Right atrium auricular region (tissue), 2 donors: ENCODE measurements at regions not wholly inside any gene's neighbourhood (a gene's known extent, or its start where the extent isn't known, plus 50 kb on each side); places are given as distances from the start of the nearest gene placed in this dataset.

Source experiments
- DNase-seq: peaks from one replicate; pipeline ENCODE4 v3.0.0-alpha.2; 2019; ENCODE audit warnings: low spot score
- H3K27ac ChIP-seq, 2 donors: fragments of 200-600 bp; sonication (generic); 1 replicate in 1 of 2; 2 replicates in 1 of 2; pipeline ENCODE4 v1.5.1; 2016 to 2019
- H3K27me3 ChIP-seq, 2 donors: fragments of 200-600 bp; sonication (generic); one replicate each; pipeline versions ENCODE4 v1.5.1 to v1.6.0; 2017 to 2019
- H3K36me3 ChIP-seq: fragments of 200-600 bp; sonication (generic); one replicate; pipeline ENCODE4 v1.5.1; 2016
- H3K4me1 ChIP-seq, 2 donors: fragments of 200-600 bp; sonication (generic); one replicate each; pipeline versions ENCODE4 v1.5.1 to v1.6.0; 2017 to 2019
- H3K4me3 ChIP-seq, 2 donors: fragments of 200-600 bp; sonication (generic); 1 replicate in 1 of 2; 2 replicates in 1 of 2; pipeline ENCODE4 v1.5.1; 2017 to 2019; ENCODE audit warnings: mild to moderate bottlenecking in 1 of 2, moderate library complexity in 1 of 2
- H3K9me3 ChIP-seq, 2 donors: fragments of 200-600 bp; sonication (generic); one replicate each; pipeline ENCODE4 v1.5.1; 2019
- CTCF ChIP-seq, 2 donors: fragments of 200-600 bp; sonication (generic); IDR thresholded peaks; one replicate each; pipeline ENCODE4 v1.5.1; 2019; ENCODE audit warnings: antibody characterized with exemption in 2 of 2

GRCh38 chr13:26471807-26472206, 85.7 kb upstream of the WASF3 start:
- peak; percentile 43 for DNase-seq
- H3K36me3 ChIP-seq = no peaks in the 10 kb centered on the region
- TF ChIP-seq CTCF (IDR thresholded peaks at IDR 0.05) = no peak

GRCh38 chr13:26473571-26474230, 83.8 kb upstream of the WASF3 start:
- no peaks in the 10 kb centered on the region for H3K9me3 ChIP-seq
- H3K36me3 ChIP-seq = no peaks in the 10 kb centered on the region
- no peak for TF ChIP-seq CTCF (IDR thresholded peaks at IDR 0.05)
- no peak overlapping the region for H3K27ac ChIP-seq
- DNase-seq = peak; percentile 18
- H3K27me3 ChIP-seq = no peaks in the 10 kb centered on the region
- H3K4me3 ChIP-seq = no peak overlapping the region
- H3K4me1 ChIP-seq = no peaks in the 10 kb centered on the region

More at GRCh38 chr13:26471807-26472206, 85.7 kb upstream of the WASF3 start:
- H3K9me3 ChIP-seq = no peaks in the 10 kb centered on the region
- H3K27me3 ChIP-seq = no peaks in the 10 kb centered on the region
- H3K4me3 ChIP-seq = no peak overlapping the region
- H3K27ac ChIP-seq = no peak overlapping the region
- H3K4me1 ChIP-seq = no peaks in the 10 kb centered on the region

- H3K27ac ChIP-seq = no peak overlapping the region
These were observed 83.2 kb upstream of the WASF3 start for GRCh38 chr13:26474286-26474685.

GRCh38 chr13:26475176-26476110, 82.0 kb upstream of the WASF3 start:
- no peak for TF ChIP-seq CTCF (IDR thresholded peaks at IDR 0.05)
- Histone ChIP-seq H3K27ac (no peak overlapping the region), H3K9me3 (no peaks in the 10 kb centered on the region), H3K4me1 (no peaks in the 10 kb centered on the region), H3K36me3 (no peaks in the 10 kb centered on the region), H3K4me3 (no peak overlapping the region), H3K27me3 (no peaks in the 10 kb centered on the region)
- peak; percentile 30 for DNase-seq

More at GRCh38 chr13:26474286-26474685, 83.2 kb upstream of the WASF3 start:
- H3K27me3 ChIP-seq = no peaks in the 10 kb centered on the region
- DNase-seq = peak; percentile 36
- no peaks in the 10 kb centered on the region for H3K4me1 ChIP-seq
- H3K4me3 ChIP-seq = no peak overlapping the region
- no peaks in the 10 kb centered on the region for H3K36me3 ChIP-seq
- H3K9me3 ChIP-seq = no peaks in the 10 kb centered on the region
- no peak for TF ChIP-seq CTCF (IDR thresholded peaks at IDR 0.05)

GRCh38 chr13:26476111-26476781, 81.2 kb upstream of the WASF3 start:
- Histone ChIP-seq H3K27ac (no peak overlapping the region), H3K27me3 (no peaks in the 10 kb centered on the region), H3K9me3 (no peaks in the 10 kb centered on the region), H3K4me1 (no peaks in the 10 kb centered on the region), H3K4me3 (no peak overlapping the region), H3K36me3 (no peaks in the 10 kb centered on the region)
- TF ChIP-seq CTCF (IDR thresholded peaks at IDR 0.05) = no peak
- no peak for DNase-seq
